GM18870 (cell line): ENCODE measurements at regions not wholly inside any gene's neighbourhood (a gene's known extent, or its start where the extent isn't known, plus 50 kb on each side); places are given as distances from the start of the nearest gene placed in this dataset.
"Not testable (repeated sequence)": the region's sequence is repeated elsewhere in the genome, so short reads cannot be mapped to it uniquely, and the experiment has no call there.

ENCODE experiments used
- ATAC-seq: cut with Tn5 transposase; IDR thresholded peaks from one replicate; pipeline ENCODE4 v1.9.1; 2021; ENCODE audit warnings: moderate library complexity; ENCODE audit not compliant: unreplicated experiment

- no peak for ATAC-seq
Observed at GRCh38 chr12:66733321-66733720, 54.4 kb upstream of the GRIP1 start.

- ATAC-seq: no peak
Observed at GRCh38 chr12:66733839-66734238, 55.0 kb upstream of the GRIP1 start.

- no peak for ATAC-seq
Observed at GRCh38 chr12:66735275-66735674, 56.4 kb upstream of the GRIP1 start.

GRCh38 chr12:66736931-66737330 is 58.1 kb upstream of the GRIP1 start:
- no peak for ATAC-seq

GRCh38 chr12:66739266-66739665 is 60.4 kb upstream of the GRIP1 start:
- ATAC-seq: no peak

GRCh38 chr12:66739940-66740651 is 61.2 kb upstream of the GRIP1 start:
- ATAC-seq: no peak

- ATAC-seq: no peak
Observed at GRCh38 chr12:66740732-66741131, 61.9 kb upstream of the GRIP1 start.

GRCh38 chr12:66741919-66742318 is 63.0 kb upstream of the GRIP1 start:
- no peak for ATAC-seq

GRCh38 chr12:66742508-66743367 is 63.9 kb upstream of the GRIP1 start:
- ATAC-seq: no peak

GRCh38 chr12:66744461-66744860 is 65.6 kb upstream of the GRIP1 start:
- ATAC-seq: no peak

- ATAC-seq: no peak
Observed at GRCh38 chr12:66744956-66745383, 66.1 kb upstream of the GRIP1 start.

- ATAC-seq: no peak
Observed at GRCh38 chr12:66746489-66747201, 67.8 kb upstream of the GRIP1 start.

- no peak for ATAC-seq
Observed at GRCh38 chr12:66751432-66752113, 72.7 kb upstream of the GRIP1 start.

GRCh38 chr12:66753810-66754209 is 74.9 kb upstream of the GRIP1 start:
- ATAC-seq: no peak

- ATAC-seq: no peak
Observed at GRCh38 chr12:66755727-66756395, 77.0 kb upstream of the GRIP1 start.

- ATAC-seq: no peak
Observed at GRCh38 chr12:66756631-66757030, 77.8 kb upstream of the GRIP1 start.

- not testable (repeated sequence) for ATAC-seq
Observed at GRCh38 chr12:66760122-66760521, 81.2 kb upstream of the GRIP1 start.

- ATAC-seq: no peak
Observed at GRCh38 chr12:66763467-66763866, 84.6 kb upstream of the GRIP1 start.

GRCh38 chr12:66765204-66765603 is 86.3 kb upstream of the GRIP1 start:
- ATAC-seq: no peak

- no peak for ATAC-seq
Observed at GRCh38 chr12:66767536-66767935, 88.7 kb upstream of the GRIP1 start.
